HCT116 (cell line): ENCODE measurements at regions not wholly inside any gene's neighbourhood (a gene's known extent, or its start where the extent isn't known, plus 50 kb on each side); places are given as distances from the start of the nearest gene placed in this dataset.

ENCODE experiments used
- ATAC-seq: fragments of 200-7000 bp; cut with Tn5 transposase; 2 replicates; pipeline ENCODE4 v1.9.1; 2020; ENCODE audit warnings: mild to moderate bottlenecking, moderate library complexity
- BruUV-seq: library from RNA; stranded (reverse); fragments of 400-500 nt; replicated peaks from 2 replicates; lab custom pipeline; 2021; lab: Mats Ljungman, UMichigan
- CTCF ChIA-PET: fragments of 300-600 bp; sonication (Branson Sonifier 250); formaldehyde crosslinking; loops from one replicate; lab custom pipeline; 2021; ENCODE audit warnings: antibody characterized with exemption; lab: Charles Lee
- POLR2A ChIA-PET: fragments of 300-600, 350-600 bp; sonication (Branson Sonifier 250); formaldehyde crosslinking; loops from one replicate; lab custom pipeline; 2021; ENCODE audit warnings: antibody characterized with exemption; lab: Charles Lee
- RAD21 ChIA-PET, 2 experiments: fragments of 300-600 bp; sonication (Branson Sonifier 250); formaldehyde crosslinking; loops; one replicate each; lab custom pipeline; 2023; ENCODE audit warnings: low total read pairs in 2 of 2; ENCODE audit not compliant: uncharacterized antibody in 2 of 2, unreplicated experiment in 2 of 2, low non-redundant PET in 1 of 2; lab: Charles Lee
- DNase-seq: peaks from one replicate; pipeline ENCODE4 v3.0.0-alpha.2; 2010; ENCODE audit warnings: low read depth, low spot score
- H2AFZ ChIP-seq: fragments of 200-600 bp; shearing (Covaris generic), sonication (generic); 2 replicates; pipeline ENCODE4 v1.6.1; 2017; ENCODE audit warnings: low read depth, mixed run types, mixed read lengths, antibody characterized with exemption, low read length; ENCODE audit not compliant: poor library complexity, severe bottlenecking
- H3K27ac ChIP-seq: 2 replicates; pipeline ENCODE4 v1.5.1; 2012; ENCODE audit warnings: low read depth, low read length
- H3K27me3 ChIP-seq: fragments of 200-600 bp; sonication (generic); 2 replicates; pipeline ENCODE4 v1.6.1; 2016; ENCODE audit warnings: mixed run types, low read length, mixed read lengths; ENCODE audit not compliant: insufficient read depth
- H3K36me3 ChIP-seq, 2 experiments: fragments of 200-500 bp in 1 of 2; fragments of 200-600 bp in 1 of 2; sonication (Bioruptor generic) in 1 of 2; sonication (generic) in 1 of 2; 2 replicates each; pipeline versions ENCODE4 v1.5.1 to v1.6.1; 2014 to 2016; ENCODE audit warnings: low read length in 2 of 2, inconsistent platforms in 1 of 2, mixed read lengths in 1 of 2, mixed run types in 1 of 2; ENCODE audit not compliant: insufficient read depth in 2 of 2, control insufficient read depth in 1 of 2
- H3K4me1 ChIP-seq, 2 experiments: fragments of 200-600 bp in 1 of 2; sonication (generic) in 1 of 2; 2 replicates each; pipeline versions ENCODE4 v1.5.1 to v1.6.1; 2012 to 2017; ENCODE audit warnings: low read length in 2 of 2, inconsistent platforms in 1 of 2, mild to moderate bottlenecking in 1 of 2, mixed read lengths in 1 of 2, mixed run types in 1 of 2, moderate library complexity in 1 of 2; ENCODE audit not compliant: insufficient read depth in 2 of 2, control insufficient read depth in 1 of 2
- H3K4me2 ChIP-seq: fragments of 200-600 bp; sonication (generic); 2 replicates; pipeline ENCODE4 v1.6.1; 2017; ENCODE audit warnings: mixed run types, low read length, mixed read lengths
- H3K4me3 ChIP-seq, 2 experiments: fragments of 200-600 bp in 1 of 2; sonication (generic) in 1 of 2; replicated peaks in 1 of 2; 2 replicates each; pipeline ENCODE4 v1.5.1; 2011 to 2016; ENCODE audit warnings: low read length in 2 of 2, control low read depth in 1 of 2, low read depth in 1 of 2, mild to moderate bottlenecking in 1 of 2, mixed read lengths in 1 of 2, mixed run types in 1 of 2
- H3K79me2 ChIP-seq: fragments of 200-600 bp; sonication (generic); 2 replicates; pipeline ENCODE4 v1.6.1; 2017; ENCODE audit warnings: mild to moderate bottlenecking, mixed run types, low read length, moderate library complexity, mixed read lengths; ENCODE audit not compliant: insufficient read depth
- H3K9ac ChIP-seq: fragments of 200-600 bp; sonication (generic); 2 replicates; pipeline ENCODE4 v1.6.1; 2016; ENCODE audit warnings: low read length, mixed read lengths
- H3K9me2 ChIP-seq: fragments of 200-600 bp; sonication (generic), shearing (Covaris generic); 2 replicates; pipeline ENCODE4 v1.6.1; 2017; ENCODE audit warnings: mixed run types, mild to moderate bottlenecking, moderate library complexity; ENCODE audit not compliant: insufficient read depth
- H3K9me3 ChIP-seq, 2 experiments: fragments of 200-500 bp in 1 of 2; fragments of 200-600 bp in 1 of 2; sonication (Bioruptor generic) in 1 of 2; sonication (generic) in 1 of 2; 2 replicates each; pipeline ENCODE4 v1.6.1; 2014 to 2017; ENCODE audit warnings: low read length in 2 of 2, mixed read lengths in 2 of 2, inconsistent platforms in 1 of 2, low read depth in 1 of 2, mild to moderate bottlenecking in 1 of 2, mixed run types in 1 of 2, moderate library complexity in 1 of 2; ENCODE audit not compliant: control insufficient read depth in 1 of 2, insufficient read depth in 1 of 2
- H4K20me1 ChIP-seq: fragments of 200-600 bp; sonication (generic), shearing (Covaris generic); 2 replicates; pipeline ENCODE4 v1.6.1; 2017; ENCODE audit warnings: mixed run types, mild to moderate bottlenecking, moderate library complexity; ENCODE audit not compliant: insufficient read depth
- CEBPB ChIP-seq: IDR thresholded peaks from 2 replicates; pipeline ENCODE4 v1.6.1; 2012; ENCODE audit warnings: low read depth
- EGR1 ChIP-seq: IDR thresholded peaks from 2 replicates; pipeline ENCODE4 v1.6.1; 2012; ENCODE audit warnings: low read depth
- EZH2 ChIP-seq: fragments of 200-600 bp; sonication (generic); IDR thresholded peaks from 2 replicates; pipeline ENCODE4 v1.6.1; 2017; ENCODE audit warnings: antibody characterized with exemption, mixed run types
- FOSL1 ChIP-seq: IDR thresholded peaks from 2 replicates; pipeline ENCODE4 v1.6.1; 2012; ENCODE audit warnings: low read depth
- JUND ChIP-seq: IDR thresholded peaks from 2 replicates; pipeline ENCODE4 v1.6.1; 2012
- MAX ChIP-seq: IDR thresholded peaks from 2 replicates; pipeline ENCODE4 v1.6.1; 2012
- POLR2AphosphoS5 ChIP-seq: IDR thresholded peaks from 2 replicates; pipeline ENCODE4 v1.6.1; 2011; ENCODE audit warnings: mild to moderate bottlenecking, low read depth, low read length, moderate library complexity
- SIN3A ChIP-seq: IDR thresholded peaks from 2 replicates; pipeline ENCODE4 v1.6.1; 2012; ENCODE audit warnings: low read depth
- SP1 ChIP-seq: IDR thresholded peaks from 2 replicates; pipeline ENCODE4 v1.6.1; 2012; ENCODE audit warnings: low read depth
- SRF ChIP-seq: IDR thresholded peaks from 2 replicates; pipeline ENCODE4 v1.6.1; 2012; ENCODE audit warnings: low read depth
- TCF7L2 ChIP-seq: IDR thresholded peaks from 2 replicates; pipeline ENCODE4 v1.7.0; 2011; ENCODE audit warnings: borderline replicate concordance, inconsistent platforms; ENCODE audit not compliant: insufficient read depth, insufficient read length; ENCODE audit errors: extremely low read depth
- YY1 ChIP-seq: IDR thresholded peaks from 2 replicates; pipeline ENCODE4 v1.6.1; 2011; ENCODE audit warnings: low read length, low read depth, moderate library complexity, mild to moderate bottlenecking; ENCODE audit not compliant: insufficient replicate concordance; ENCODE audit errors: extremely low read depth
- ZBTB33 ChIP-seq: IDR thresholded peaks from 2 replicates; pipeline ENCODE4 v1.6.1; 2011; ENCODE audit warnings: mild to moderate bottlenecking, low read length, moderate library complexity; ENCODE audit not compliant: insufficient replicate concordance; ENCODE audit errors: extremely low read depth
- intact Hi-C: fragments of 100-400 bp; cut with micrococcal nuclease; formaldehyde crosslinking; loops from 2 replicates; pipeline ENCODE4 v1.10.0; 2022
- TF ChIP-seq, protein P1 (sequence below): IDR thresholded peaks from 2 replicates; pipeline ENCODE4 v1.6.1; 2012; ENCODE audit warnings: low read depth

DNA sequence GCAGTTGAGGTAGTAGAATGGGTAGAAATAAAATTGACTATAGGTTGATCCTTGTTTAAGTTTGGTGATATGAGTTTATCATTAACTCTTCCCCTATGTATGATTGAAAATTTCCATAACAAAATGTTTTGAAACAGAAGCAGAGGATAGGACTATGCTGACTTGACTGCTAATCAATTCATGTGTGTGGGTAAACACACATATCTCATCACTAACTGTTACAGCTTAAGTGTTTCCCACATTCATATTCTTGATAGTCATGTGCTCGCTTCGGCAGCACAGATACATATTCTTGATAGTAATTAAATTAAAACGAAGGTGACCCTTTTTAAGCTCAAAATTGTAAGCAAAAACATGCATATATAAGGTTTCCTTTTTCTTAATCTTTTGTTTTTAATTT, 68.2 kb upstream of the SAMSN1 start:
- Histone ChIP-seq H3K9me2 (no peaks in the 10 kb centered on the region), H3K4me3 (no peak overlapping the region), H3K27me3 (no peaks in the 10 kb centered on the region), H3K79me2 (no peaks in the 10 kb centered on the region), H3K9me3 (no peaks in the 10 kb centered on the region), H4K20me1 (no peaks in the 10 kb centered on the region), H3K9ac (no peak overlapping the region), H3K4me1 (no peaks in the 10 kb centered on the region), H3K4me2 (no peak overlapping the region), H2AFZ (no peak overlapping the region), H3K27ac (no peak overlapping the region), H3K36me3 (no peaks in the 10 kb centered on the region)
- ATAC-seq (no peak), DNase-seq (no peak)
- no TSS peak for BruUV-seq
- intact Hi-C loops, result no loop called here
- RAD21 ChIA-PET, result no interaction called here
- POLR2A ChIA-PET, result no interaction called here
- TF ChIP-seq JUND (no peak), EZH2 (no peak), TCF7L2 (no peak), CEBPB (no peak)
- CTCF ChIA-PET, result no interaction called here

GRCh38 chr21:14613486-14614224, 67.5 kb upstream of the SAMSN1 start:
- Histone ChIP-seq H3K27ac (no peak overlapping the region), H3K4me2 (no peak overlapping the region), H3K4me1 (no peaks in the 10 kb centered on the region), H4K20me1 (no peaks in the 10 kb centered on the region), H3K9me2 (no peaks in the 10 kb centered on the region), H2AFZ (no peak overlapping the region), H3K9me3 (no peaks in the 10 kb centered on the region), H3K36me3 (no peaks in the 10 kb centered on the region), H3K9ac (no peak overlapping the region), H3K79me2 (no peaks in the 10 kb centered on the region), H3K27me3 (no peaks in the 10 kb centered on the region), H3K4me3 (no peak overlapping the region)
- ATAC-seq (no peak), DNase-seq (no peak)
- BruUV-seq, result no TSS peak
- intact Hi-C loops, result no loop called here
- ChIA-PET CTCF (no interaction called here), RAD21 (no interaction called here), POLR2A (no interaction called here)
- TF ChIP-seq POLR2AphosphoS5, result no peak
- TF ChIP-seq EZH2, result no peak
- no peak for TF ChIP-seq SIN3A
- no peak for TF ChIP-seq TCF7L2
- no peak for TF ChIP-seq EGR1
- TF ChIP-seq MAX, result no peak
- no peak for TF ChIP-seq YY1
- no peak for TF ChIP-seq SP1
- no peak for TF ChIP-seq CEBPB
- TF ChIP-seq JUND, result no peak
- TF ChIP-seq, protein P1, sequence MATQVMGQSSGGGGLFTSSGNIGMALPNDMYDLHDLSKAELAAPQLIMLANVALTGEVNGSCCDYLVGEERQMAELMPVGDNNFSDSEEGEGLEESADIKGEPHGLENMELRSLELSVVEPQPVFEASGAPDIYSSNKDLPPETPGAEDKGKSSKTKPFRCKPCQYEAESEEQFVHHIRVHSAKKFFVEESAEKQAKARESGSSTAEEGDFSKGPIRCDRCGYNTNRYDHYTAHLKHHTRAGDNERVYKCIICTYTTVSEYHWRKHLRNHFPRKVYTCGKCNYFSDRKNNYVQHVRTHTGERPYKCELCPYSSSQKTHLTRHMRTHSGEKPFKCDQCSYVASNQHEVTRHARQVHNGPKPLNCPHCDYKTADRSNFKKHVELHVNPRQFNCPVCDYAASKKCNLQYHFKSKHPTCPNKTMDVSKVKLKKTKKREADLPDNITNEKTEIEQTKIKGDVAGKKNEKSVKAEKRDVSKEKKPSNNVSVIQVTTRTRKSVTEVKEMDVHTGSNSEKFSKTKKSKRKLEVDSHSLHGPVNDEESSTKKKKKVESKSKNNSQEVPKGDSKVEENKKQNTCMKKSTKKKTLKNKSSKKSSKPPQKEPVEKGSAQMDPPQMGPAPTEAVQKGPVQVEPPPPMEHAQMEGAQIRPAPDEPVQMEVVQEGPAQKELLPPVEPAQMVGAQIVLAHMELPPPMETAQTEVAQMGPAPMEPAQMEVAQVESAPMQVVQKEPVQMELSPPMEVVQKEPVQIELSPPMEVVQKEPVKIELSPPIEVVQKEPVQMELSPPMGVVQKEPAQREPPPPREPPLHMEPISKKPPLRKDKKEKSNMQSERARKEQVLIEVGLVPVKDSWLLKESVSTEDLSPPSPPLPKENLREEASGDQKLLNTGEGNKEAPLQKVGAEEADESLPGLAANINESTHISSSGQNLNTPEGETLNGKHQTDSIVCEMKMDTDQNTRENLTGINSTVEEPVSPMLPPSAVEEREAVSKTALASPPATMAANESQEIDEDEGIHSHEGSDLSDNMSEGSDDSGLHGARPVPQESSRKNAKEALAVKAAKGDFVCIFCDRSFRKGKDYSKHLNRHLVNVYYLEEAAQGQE, result no peak
- no peak for TF ChIP-seq FOSL1
- no peak for TF ChIP-seq SRF
- no peak for TF ChIP-seq ZBTB33
